ENCODE measurements at regions not wholly inside any gene's neighbourhood (a gene's known extent, or its start where the extent isn't known, plus 50 kb on each side); places are given as distances from the start of the nearest gene placed in this dataset.

- Histone ChIP-seq H3K36me3 (ENCODE audit: control insufficient read depth in 3 of 3, insufficient read depth in 3 of 3, low read length in 3 of 3) (no peaks in the 10 kb centered on the region), H3K9me3 (ENCODE audit: control insufficient read depth in 3 of 3, low read length in 3 of 3) (no peaks in the 10 kb centered on the region), H3K4me3 (ENCODE audit: low read length in 3 of 3) (no peak overlapping the region), H3K4me1 (ENCODE audit: control insufficient read depth in 3 of 3, insufficient read depth in 3 of 3, low read length in 3 of 3) (peaks cover 6 to 10% (median 9%) of the 10 kb centered on the region in 3 donors), H3K27ac (ENCODE audit: low read depth, low read length) (peak overlapping the region; percentile 26), H3K9ac (ENCODE audit: low read depth in 1 of 3, low read length in 3 of 3) (peak overlapping the region in 1 of 3 donors; percentile 70), H3K27me3 (ENCODE audit: control insufficient read depth in 3 of 3, insufficient read depth in 3 of 3, low read length in 3 of 3) (no peaks in the 10 kb centered on the region)
These were observed 64.3 kb upstream of the IER5L start for GRCh38 chr9:129242191-129242941.

DNA sequence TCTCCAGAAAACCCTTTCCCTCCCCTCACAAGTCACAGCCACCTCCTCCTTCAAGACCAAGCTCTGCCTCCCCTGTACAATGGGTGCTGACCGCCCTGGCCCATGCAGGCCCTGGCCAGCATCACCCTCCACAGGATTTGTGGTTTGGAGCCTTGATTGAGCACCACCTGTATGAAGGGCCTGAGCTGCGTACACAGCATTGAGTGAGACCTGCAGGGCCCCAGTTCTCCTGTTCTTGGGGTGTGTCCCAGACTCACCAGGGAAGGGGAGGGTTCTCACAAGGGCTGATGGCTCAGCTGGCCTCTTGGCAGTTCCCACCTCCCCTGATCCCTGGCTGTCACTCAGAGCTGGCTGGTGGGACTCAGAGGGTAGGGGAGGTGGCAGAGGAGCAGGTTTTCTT lies 63.7 kb upstream of the IER5L start:
- Histone ChIP-seq H3K4me1 (ENCODE audit: control insufficient read depth in 3 of 3, insufficient read depth in 3 of 3, low read length in 3 of 3) (peaks cover 6 to 10% (median 9%) of the 10 kb centered on the region in 3 donors), H3K4me3 (ENCODE audit: low read length in 3 of 3) (no peak overlapping the region), H3K27ac (ENCODE audit: low read depth, low read length) (no peak overlapping the region), H3K9me3 (ENCODE audit: control insufficient read depth in 3 of 3, low read length in 3 of 3) (no peaks in the 10 kb centered on the region), H3K36me3 (ENCODE audit: control insufficient read depth in 3 of 3, insufficient read depth in 3 of 3, low read length in 3 of 3) (no peaks in the 10 kb centered on the region), H3K27me3 (ENCODE audit: control insufficient read depth in 3 of 3, insufficient read depth in 3 of 3, low read length in 3 of 3) (no peaks in the 10 kb centered on the region), H3K9ac (ENCODE audit: low read depth in 1 of 3, low read length in 3 of 3) (no peak overlapping the region)

GRCh38 chr9:129240581-129241211 lies 62.6 kb upstream of the IER5L start:
- peaks cover 0 to 3% (median 0%) of the 10 kb centered on the region in 3 donors for H3K27me3 ChIP-seq (ENCODE audit: control insufficient read depth in 3 of 3, insufficient read depth in 3 of 3, low read length in 3 of 3)
- H3K9ac ChIP-seq (ENCODE audit: low read depth in 1 of 3, low read length in 3 of 3): no peak overlapping the region

DNA sequence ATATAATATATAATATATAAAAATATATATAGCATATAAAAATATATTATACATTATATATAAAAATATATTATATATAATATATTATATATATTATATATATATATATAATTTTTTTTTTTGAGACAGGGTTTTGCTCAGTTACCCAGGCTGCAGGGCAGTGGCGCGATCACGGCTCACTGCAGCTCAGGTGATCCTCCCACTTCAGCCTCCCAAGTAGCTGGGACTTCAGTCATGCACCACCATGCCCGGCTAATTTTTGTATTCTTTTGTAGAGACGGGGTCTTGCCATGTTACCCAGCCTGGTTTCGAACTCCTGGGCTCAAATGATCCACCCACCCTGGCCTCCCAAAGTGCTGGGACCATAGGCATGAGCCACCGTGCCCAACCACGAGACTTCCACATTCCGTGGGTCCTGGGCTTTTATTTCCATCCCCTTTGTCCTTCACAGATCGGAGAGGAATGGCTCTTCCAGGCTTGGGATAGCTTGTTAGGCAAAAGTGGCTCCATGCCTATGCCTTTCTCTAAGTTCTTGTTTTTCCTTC lies 62.0 kb upstream of the IER5L start:
- Histone ChIP-seq H3K27me3 (ENCODE audit: control insufficient read depth in 3 of 3, insufficient read depth in 3 of 3, low read length in 3 of 3) (peaks cover 0 to 3% (median 0%) of the 10 kb centered on the region in 3 donors), H3K36me3 (ENCODE audit: control insufficient read depth in 3 of 3, insufficient read depth in 3 of 3, low read length in 3 of 3) (no peaks in the 10 kb centered on the region), H3K4me3 (ENCODE audit: low read length in 3 of 3) (no peak overlapping the region), H3K27ac (ENCODE audit: low read depth, low read length) (no peak overlapping the region), H3K9me3 (ENCODE audit: control insufficient read depth in 3 of 3, low read length in 3 of 3) (no peaks in the 10 kb centered on the region), H3K4me1 (ENCODE audit: control insufficient read depth in 3 of 3, insufficient read depth in 3 of 3, low read length in 3 of 3) (peaks cover 6 to 10% (median 9%) of the 10 kb centered on the region in 3 donors), H3K9ac (ENCODE audit: low read depth in 1 of 3, low read length in 3 of 3) (no peak overlapping the region)

More at GRCh38 chr9:129240581-129241211, 62.6 kb upstream of the IER5L start:
- Histone ChIP-seq H3K4me1 (ENCODE audit: control insufficient read depth in 3 of 3, insufficient read depth in 3 of 3, low read length in 3 of 3) (peaks cover 6 to 10% (median 9%) of the 10 kb centered on the region in 3 donors), H3K4me3 (ENCODE audit: low read length in 3 of 3) (no peak overlapping the region), H3K36me3 (ENCODE audit: control insufficient read depth in 3 of 3, insufficient read depth in 3 of 3, low read length in 3 of 3) (no peaks in the 10 kb centered on the region), H3K9me3 (ENCODE audit: control insufficient read depth in 3 of 3, low read length in 3 of 3) (no peaks in the 10 kb centered on the region), H3K27ac (ENCODE audit: low read depth, low read length) (no peak overlapping the region)

- Histone ChIP-seq H3K27ac (ENCODE audit: low read depth, low read length) (no peak overlapping the region), H3K9ac (ENCODE audit: low read depth in 1 of 3, low read length in 3 of 3) (no peak overlapping the region)
These were observed 59.7 kb upstream of the IER5L start for GRCh38 chr9:129237803-129238202.

GRCh38 chr9:129237164-129237611 lies 59.1 kb upstream of the IER5L start:
- H3K9ac ChIP-seq (ENCODE audit: low read depth in 1 of 3, low read length in 3 of 3): no peak overlapping the region
- no peak overlapping the region for H3K27ac ChIP-seq (ENCODE audit: low read depth, low read length)
- H3K4me3 ChIP-seq (ENCODE audit: low read length in 3 of 3): no peak overlapping the region
- no peaks in the 10 kb centered on the region for H3K36me3 ChIP-seq (ENCODE audit: control insufficient read depth in 3 of 3, insufficient read depth in 3 of 3, low read length in 3 of 3)
- peaks cover 0 to 3% (median 0%) of the 10 kb centered on the region in 3 donors for H3K27me3 ChIP-seq (ENCODE audit: control insufficient read depth in 3 of 3, insufficient read depth in 3 of 3, low read length in 3 of 3)
- peaks cover 0 to 2% (median 2%) of the 10 kb centered on the region in 3 donors for H3K9me3 ChIP-seq (ENCODE audit: control insufficient read depth in 3 of 3, low read length in 3 of 3)
- no peaks in the 10 kb centered on the region for H3K4me1 ChIP-seq (ENCODE audit: control insufficient read depth in 3 of 3, insufficient read depth in 3 of 3, low read length in 3 of 3)

More at GRCh38 chr9:129237803-129238202, 59.7 kb upstream of the IER5L start:
- H3K9me3 ChIP-seq (ENCODE audit: control insufficient read depth in 3 of 3, low read length in 3 of 3): peaks cover 0 to 2% (median 2%) of the 10 kb centered on the region in 3 donors
- peaks cover 0 to 3% (median 0%) of the 10 kb centered on the region in 3 donors for H3K27me3 ChIP-seq (ENCODE audit: control insufficient read depth in 3 of 3, insufficient read depth in 3 of 3, low read length in 3 of 3)
- H3K4me3 ChIP-seq (ENCODE audit: low read length in 3 of 3): no peak overlapping the region
- H3K36me3 ChIP-seq (ENCODE audit: control insufficient read depth in 3 of 3, insufficient read depth in 3 of 3, low read length in 3 of 3): no peaks in the 10 kb centered on the region
- peaks cover under 1 to 3% (median 3%) of the 10 kb centered on the region in 3 donors for H3K4me1 ChIP-seq (ENCODE audit: control insufficient read depth in 3 of 3, insufficient read depth in 3 of 3, low read length in 3 of 3)

- H3K9me3 ChIP-seq (ENCODE audit: control insufficient read depth in 3 of 3, low read length in 3 of 3): peaks cover 0 to 2% (median 2%) of the 10 kb centered on the region in 3 donors
- peaks cover 0 to 3% (median 0%) of the 10 kb centered on the region in 3 donors for H3K27me3 ChIP-seq (ENCODE audit: control insufficient read depth in 3 of 3, insufficient read depth in 3 of 3, low read length in 3 of 3)
- no peak overlapping the region for H3K4me3 ChIP-seq (ENCODE audit: low read length in 3 of 3)
- H3K27ac ChIP-seq (ENCODE audit: low read depth, low read length): no peak overlapping the region
- H3K36me3 ChIP-seq (ENCODE audit: control insufficient read depth in 3 of 3, insufficient read depth in 3 of 3, low read length in 3 of 3): no peaks in the 10 kb centered on the region
- H3K9ac ChIP-seq (ENCODE audit: low read depth in 1 of 3, low read length in 3 of 3): no peak overlapping the region
- no peaks in the 10 kb centered on the region for H3K4me1 ChIP-seq (ENCODE audit: control insufficient read depth in 3 of 3, insufficient read depth in 3 of 3, low read length in 3 of 3)
These were observed 58.5 kb upstream of the IER5L start for GRCh38 chr9:129236441-129237145.

DNA sequence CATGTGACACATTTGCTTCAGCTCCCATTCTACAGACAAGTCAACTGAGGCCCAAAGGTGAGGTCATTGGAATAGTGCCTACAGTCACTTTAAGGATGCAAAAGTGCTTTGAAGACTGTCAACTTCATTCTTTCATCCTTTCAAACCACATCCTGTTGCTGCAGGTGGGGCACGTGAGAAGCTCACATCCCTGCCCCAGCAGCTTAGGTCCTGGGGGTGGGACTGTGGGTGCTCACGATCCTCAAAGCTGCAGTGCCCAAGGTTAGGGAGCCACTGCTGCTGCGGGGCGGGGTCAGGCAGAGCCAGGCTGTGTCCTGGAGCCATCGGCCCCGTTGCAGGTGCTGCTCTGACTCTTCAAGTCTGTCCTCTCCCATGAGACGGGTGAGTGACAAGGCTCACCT lies 57.9 kb upstream of the IER5L start:
- H3K9ac ChIP-seq (ENCODE audit: low read depth in 1 of 3, low read length in 3 of 3): no peak overlapping the region
- H3K27ac ChIP-seq (ENCODE audit: low read depth, low read length): no peak overlapping the region
- H3K9me3 ChIP-seq (ENCODE audit: control insufficient read depth in 3 of 3, low read length in 3 of 3): peaks cover 0 to 2% (median 2%) of the 10 kb centered on the region in 3 donors
- no peaks in the 10 kb centered on the region for H3K36me3 ChIP-seq (ENCODE audit: control insufficient read depth in 3 of 3, insufficient read depth in 3 of 3, low read length in 3 of 3)
- H3K4me1 ChIP-seq (ENCODE audit: control insufficient read depth in 3 of 3, insufficient read depth in 3 of 3, low read length in 3 of 3): no peaks in the 10 kb centered on the region
- H3K4me3 ChIP-seq (ENCODE audit: low read length in 3 of 3): no peak overlapping the region
- peaks cover 0 to 3% (median 0%) of the 10 kb centered on the region in 3 donors for H3K27me3 ChIP-seq (ENCODE audit: control insufficient read depth in 3 of 3, insufficient read depth in 3 of 3, low read length in 3 of 3)

GRCh38 chr9:129235041-129235930 lies 57.2 kb upstream of the IER5L start:
- Histone ChIP-seq H3K9me3 (ENCODE audit: control insufficient read depth in 3 of 3, low read length in 3 of 3) (peaks cover 0 to 2% (median 2%) of the 10 kb centered on the region in 3 donors), H3K36me3 (ENCODE audit: control insufficient read depth in 3 of 3, insufficient read depth in 3 of 3, low read length in 3 of 3) (no peaks in the 10 kb centered on the region), H3K27ac (ENCODE audit: low read depth, low read length) (no peak overlapping the region), H3K4me1 (ENCODE audit: control insufficient read depth in 3 of 3, insufficient read depth in 3 of 3, low read length in 3 of 3) (no peaks in the 10 kb centered on the region), H3K4me3 (ENCODE audit: low read length in 3 of 3) (no peak overlapping the region), H3K9ac (ENCODE audit: low read depth in 1 of 3, low read length in 3 of 3) (no peak overlapping the region), H3K27me3 (ENCODE audit: control insufficient read depth in 3 of 3, insufficient read depth in 3 of 3, low read length in 3 of 3) (peaks cover 0 to 3% (median 0%) of the 10 kb centered on the region in 3 donors)

Measured in skeletal muscle tissue (tissue), 3 donors.